GM18907 (cell line): ENCODE measurements at regions not wholly inside any gene's neighbourhood (a gene's known extent, or its start where the extent isn't known, plus 50 kb on each side); places are given as distances from the start of the nearest gene placed in this dataset.

Source experiments
- ATAC-seq: cut with Tn5 transposase; IDR thresholded peaks from one replicate; pipeline ENCODE4 v1.9.1; 2021; ENCODE audit warnings: mild to moderate bottlenecking, moderate library complexity; ENCODE audit not compliant: unreplicated experiment

GRCh38 chr10:118501637-118502440, 93.6 kb downstream of the PRLHR start:
- ATAC-seq: no peak

GRCh38 chr10:118501171-118501570, 94.3 kb downstream of the PRLHR start:
- ATAC-seq: no peak

- ATAC-seq: no peak
Measured at GRCh38 chr10:118500477-118501104, 94.9 kb downstream of the PRLHR start.

- ATAC-seq: no peak
Measured at GRCh38 chr10:118499186-118499585, 96.3 kb downstream of the PRLHR start.

GRCh38 chr10:118498623-118499022, 96.8 kb downstream of the PRLHR start:
- ATAC-seq: no peak

GRCh38 chr10:118497227-118497626, 98.2 kb downstream of the PRLHR start:
- ATAC-seq: no peak

GRCh38 chr10:118496525-118496924, 98.9 kb downstream of the PRLHR start:
- ATAC-seq: no peak

GRCh38 chr10:118495499-118495898, 99.9 kb downstream of the PRLHR start:
- ATAC-seq: no peak

- no peak for ATAC-seq
Measured at GRCh38 chr10:118491055-118491454, 104.4 kb downstream of the PRLHR start.

GRCh38 chr10:118488710-118489497, 106.5 kb downstream of the PRLHR start:
- ATAC-seq: no peak

- no peak for ATAC-seq
Measured at GRCh38 chr10:118485641-118486040, 109.8 kb downstream of the PRLHR start.

GRCh38 chr10:118484152-118484871, 111.1 kb downstream of the PRLHR start:
- ATAC-seq: no peak

GRCh38 chr10:118483496-118483895, 112.0 kb downstream of the PRLHR start:
- no peak for ATAC-seq

- ATAC-seq: no peak
Measured at GRCh38 chr10:118482393-118483331, 112.8 kb downstream of the PRLHR start.

GRCh38 chr10:118481871-118482270, 113.6 kb downstream of the PRLHR start:
- no peak for ATAC-seq

GRCh38 chr10:118475214-118475613, 120.2 kb downstream of the PRLHR start:
- no peak for ATAC-seq

GRCh38 chr10:118474111-118474510, 121.3 kb downstream of the PRLHR start:
- no peak for ATAC-seq

- ATAC-seq: no peak
Measured at GRCh38 chr10:118473305-118473960, 122.0 kb downstream of the PRLHR start.
